ENCODE measurements at regions not wholly inside any gene's neighbourhood (a gene's known extent, or its start where the extent isn't known, plus 50 kb on each side); places are given as distances from the start of the nearest gene placed in this dataset.

DNA sequence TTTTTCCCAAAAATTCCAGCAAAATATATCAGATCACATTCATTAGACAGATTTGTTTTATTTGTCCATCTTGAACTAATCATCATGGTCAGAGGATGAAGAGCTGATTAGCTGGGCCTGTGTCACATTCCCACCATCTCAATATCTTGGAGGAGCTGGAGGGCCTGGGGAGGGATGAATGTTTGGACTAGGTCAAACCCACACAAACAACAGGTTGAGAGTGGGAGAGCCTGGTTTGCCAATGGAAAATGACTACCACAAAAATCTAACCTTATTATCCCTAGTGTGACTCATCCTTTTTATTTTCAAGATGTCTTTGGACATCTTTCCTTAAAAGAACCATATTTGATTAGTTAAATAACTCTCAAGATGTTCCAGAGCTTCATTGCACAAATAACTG, 242.4 kb downstream of the OGFRL1 start:
- H2AFZ ChIP-seq (ENCODE audit: low read length): no peak overlapping the region
- no peak overlapping the region for H3K56ac ChIP-seq (ENCODE audit: insufficient read length, low read depth, low read length)
- no peak overlapping the region for H2AK5ac ChIP-seq (ENCODE audit: insufficient read length, low read length)
- H3K79me2 ChIP-seq (ENCODE audit: insufficient read depth, low read length): no peaks in the 10 kb centered on the region
- H2BK12ac ChIP-seq (ENCODE audit: insufficient read length, low read depth, low read length): no peak overlapping the region
- H3K9me3 Mint-ChIP-seq: no peaks in the 10 kb centered on the region
- H3K4ac ChIP-seq (ENCODE audit: low read depth, low read length): no peak overlapping the region
- H4K8ac ChIP-seq (replicated peaks; ENCODE audit: insufficient read length, low read depth, low read length): no peak overlapping the region
- no peak overlapping the region for H3K9ac ChIP-seq (ENCODE audit: extremely low read depth, insufficient read length, low read length)
- no peak overlapping the region for H2BK15ac ChIP-seq (ENCODE audit: low read depth, low read length)
- no peaks in the 10 kb centered on the region for H3K23me2 ChIP-seq (ENCODE audit: insufficient read length, low read depth, low read length, poor library complexity, severe bottlenecking)
- H3T11ph ChIP-seq (ENCODE audit: low read length): no peak overlapping the region
- DNase-seq: no peak
- no peak overlapping the region for H3K27ac ChIP-seq (ENCODE audit: insufficient read length, low read depth, low read length)
- H3K14ac ChIP-seq (ENCODE audit: insufficient read depth, low read length): no peak overlapping the region
- no peaks in the 10 kb centered on the region for H3K27me3 ChIP-seq (ENCODE audit: insufficient read depth, low read length)
- H3K79me1 ChIP-seq (ENCODE audit: insufficient read depth, low read depth, low read length, poor library complexity, severe bottlenecking): no peaks in the 10 kb centered on the region
- no peaks in the 10 kb centered on the region for H3K36me3 Mint-ChIP-seq (ENCODE audit: insufficient read depth in 1 of 3, low read depth in 3 of 3)
- H2BK120ac ChIP-seq (ENCODE audit: low read depth, low read length, poor library complexity, severe bottlenecking): no peak overlapping the region
- no peak overlapping the region for H3K23ac ChIP-seq (ENCODE audit: insufficient read length, low read depth, low read length)
- H3K18ac ChIP-seq (ENCODE audit: insufficient read length, low read depth, low read length): no peak overlapping the region
- H2BK5ac ChIP-seq (ENCODE audit: insufficient read length, low read length): no peak overlapping the region
- H3K4me1 ChIP-seq (ENCODE audit: insufficient read depth, low read length): no peaks in the 10 kb centered on the region
- H4K5ac ChIP-seq (ENCODE audit: insufficient read length, low read depth, low read length): no peak overlapping the region
- no peaks in the 10 kb centered on the region for H3K9me3 ChIP-seq (ENCODE audit: control insufficient read depth, low read depth, low read length)
- H3K4me2 ChIP-seq (ENCODE audit: insufficient read depth, insufficient read length, low read length): no peak overlapping the region
- no peaks in the 10 kb centered on the region for H3K27me3 Mint-ChIP-seq (ENCODE audit: low read depth)
- H3K4me3 Mint-ChIP-seq: no peak overlapping the region
- H2BK20ac ChIP-seq (ENCODE audit: low read depth, low read length, poor library complexity, severe bottlenecking): no peak overlapping the region
- H4K20me1 ChIP-seq (ENCODE audit: control insufficient read depth, insufficient read depth, insufficient read length): no peaks in the 10 kb centered on the region
- H3K27ac Mint-ChIP-seq: 0 out of 7 replicates have a peak overlapping the region, but pooled peaks of 1 of the 3 experiments have one; percentile 20
- no peak overlapping the region for H4K91ac ChIP-seq (ENCODE audit: insufficient read length, low read depth, low read length)
- H3K4me1 Mint-ChIP-seq: peaks cover 0 to 3% of the 10 kb centered on the region in 2 experiments; a peak in 1 of 4 replicates
- TF ChIP-seq, protein P1, sequence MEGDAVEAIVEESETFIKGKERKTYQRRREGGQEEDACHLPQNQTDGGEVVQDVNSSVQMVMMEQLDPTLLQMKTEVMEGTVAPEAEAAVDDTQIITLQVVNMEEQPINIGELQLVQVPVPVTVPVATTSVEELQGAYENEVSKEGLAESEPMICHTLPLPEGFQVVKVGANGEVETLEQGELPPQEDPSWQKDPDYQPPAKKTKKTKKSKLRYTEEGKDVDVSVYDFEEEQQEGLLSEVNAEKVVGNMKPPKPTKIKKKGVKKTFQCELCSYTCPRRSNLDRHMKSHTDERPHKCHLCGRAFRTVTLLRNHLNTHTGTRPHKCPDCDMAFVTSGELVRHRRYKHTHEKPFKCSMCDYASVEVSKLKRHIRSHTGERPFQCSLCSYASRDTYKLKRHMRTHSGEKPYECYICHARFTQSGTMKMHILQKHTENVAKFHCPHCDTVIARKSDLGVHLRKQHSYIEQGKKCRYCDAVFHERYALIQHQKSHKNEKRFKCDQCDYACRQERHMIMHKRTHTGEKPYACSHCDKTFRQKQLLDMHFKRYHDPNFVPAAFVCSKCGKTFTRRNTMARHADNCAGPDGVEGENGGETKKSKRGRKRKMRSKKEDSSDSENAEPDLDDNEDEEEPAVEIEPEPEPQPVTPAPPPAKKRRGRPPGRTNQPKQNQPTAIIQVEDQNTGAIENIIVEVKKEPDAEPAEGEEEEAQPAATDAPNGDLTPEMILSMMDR (conservative IDR thresholded peaks at IDR 0.05): no peak
